H1 (cell line): ENCODE measurements at regions not wholly inside any gene's neighbourhood (a gene's known extent, or its start where the extent isn't known, plus 50 kb on each side); places are given as distances from the start of the nearest gene placed in this dataset.

Source experiments
- ATF3 ChIP-seq: IDR thresholded peaks from 2 replicates; pipeline ENCODE4 v1.6.1; 2011; ENCODE audit warnings: low read depth, mild to moderate bottlenecking, low read length; ENCODE audit not compliant: insufficient read depth
- CTCF ChIP-seq, 3 experiments: IDR thresholded peaks; 1 replicate in 2 of 3; 2 replicates in 1 of 3; pipeline versions ENCODE4 v1.5.1 to v1.6.1; 2011; ENCODE audit warnings: low read length in 3 of 3, mild to moderate bottlenecking in 3 of 3, inconsistent platforms in 2 of 3, low read depth in 1 of 3, moderate library complexity in 1 of 3; ENCODE audit not compliant: insufficient read depth in 1 of 3; ENCODE audit errors: control extremely low read depth in 1 of 3
- EZH2 ChIP-seq: fragments of 200-600 bp; sonication (generic); IDR thresholded peaks from 2 replicates; pipeline ENCODE4 v1.7.1; 2012; ENCODE audit warnings: low read depth, mild to moderate bottlenecking, moderate library complexity, low read length, inconsistent platforms; ENCODE audit not compliant: severe bottlenecking
- SP2 ChIP-seq: IDR thresholded peaks from 2 replicates; pipeline ENCODE4 v1.6.1; 2012; ENCODE audit warnings: mild to moderate bottlenecking, low read length, inconsistent platforms
- TAF1 ChIP-seq: IDR thresholded peaks from 2 replicates; pipeline ENCODE4 v1.6.1; 2011; ENCODE audit warnings: mild to moderate bottlenecking, low read depth, low read length

- no peak for TF ChIP-seq CTCF (IDR thresholded peaks at IDR 0.05; ENCODE audit: control extremely low read depth in 1 of 3, insufficient read depth in 1 of 3, low read depth in 1 of 3, low read length in 3 of 3)
- TF ChIP-seq TAF1, result no peak
- no peak for TF ChIP-seq EZH2
- TF ChIP-seq SP2, result no peak
- no peak for TF ChIP-seq ATF3
Measured at GRCh38 chr12:58678753-58679152, 241.6 kb downstream of the LRIG3 start.
